ENCODE measurements at regions not wholly inside any gene's neighbourhood (a gene's known extent, or its start where the extent isn't known, plus 50 kb on each side); places are given as distances from the start of the nearest gene placed in this dataset.
A peak's percentile ranks its signal among the peaks of the same experiment; 100 is the strongest.
"Not testable (repeated sequence)": the region's sequence is repeated elsewhere in the genome, so short reads cannot be mapped to it uniquely, and the experiment has no call there.

GRCh38 chr5:67941614-67942401, 273.7 kb upstream of the PIK3R1 start:
- no peak for DNase-seq (ENCODE audit: low spot score)

GRCh38 chr5:67935908-67936566, 279.5 kb upstream of the PIK3R1 start:
- no peak for DNase-seq (ENCODE audit: low spot score)

GRCh38 chr5:67934976-67935375, 280.6 kb upstream of the PIK3R1 start:
- no peak for DNase-seq (ENCODE audit: low spot score)

- DNase-seq (ENCODE audit: low spot score): no peak
These were observed 290.0 kb upstream of the PIK3R1 start for GRCh38 chr5:67925511-67925910.

GRCh38 chr5:67921004-67921601, 294.5 kb upstream of the PIK3R1 start:
- no peak for DNase-seq (ENCODE audit: low spot score)

GRCh38 chr5:67919532-67919931, 296.0 kb upstream of the PIK3R1 start:
- not testable (repeated sequence) for DNase-seq (ENCODE audit: low spot score)

GRCh38 chr5:67917561-67917960, 298.0 kb upstream of the PIK3R1 start:
- DNase-seq (ENCODE audit: low spot score): no peak

- no peak for DNase-seq (ENCODE audit: low spot score)
These were observed 305.0 kb upstream of the PIK3R1 start for GRCh38 chr5:67910546-67910945.

GRCh38 chr5:67908126-67908765, 307.3 kb upstream of the PIK3R1 start:
- DNase-seq (ENCODE audit: low spot score): no peak

GRCh38 chr5:67904366-67904765, 311.2 kb upstream of the PIK3R1 start:
- no peak for DNase-seq (ENCODE audit: low spot score)

GRCh38 chr5:67903656-67904055, 311.9 kb upstream of the PIK3R1 start:
- no peak for DNase-seq (ENCODE audit: low spot score)

- no peak for DNase-seq (ENCODE audit: low spot score)
These were observed 312.4 kb upstream of the PIK3R1 start for GRCh38 chr5:67903121-67903520.

GRCh38 chr5:67902497-67902830, 313.1 kb upstream of the PIK3R1 start:
- DNase-seq (ENCODE audit: low spot score): no peak

GRCh38 chr5:67901814-67902496, 313.6 kb upstream of the PIK3R1 start:
- no peak for DNase-seq (ENCODE audit: low spot score)

- no peak for DNase-seq (ENCODE audit: low spot score)
These were observed 315.0 kb upstream of the PIK3R1 start for GRCh38 chr5:67900514-67900913.

GRCh38 chr5:67897980-67898379, 317.6 kb upstream of the PIK3R1 start:
- DNase-seq (ENCODE audit: low spot score): no peak

- DNase-seq (ENCODE audit: low spot score): no peak
These were observed 318.1 kb upstream of the PIK3R1 start for GRCh38 chr5:67897431-67897830.

- DNase-seq (ENCODE audit: low spot score): peak; percentile 15
These were observed 318.6 kb upstream of the PIK3R1 start for GRCh38 chr5:67896930-67897313.

- peak; percentile 5 for DNase-seq (ENCODE audit: low spot score)
These were observed 319.1 kb upstream of the PIK3R1 start for GRCh38 chr5:67896311-67896929.

- DNase-seq (ENCODE audit: low spot score): not testable (repeated sequence)
These were observed 325.7 kb upstream of the PIK3R1 start for GRCh38 chr5:67889870-67890269.

- no peak for DNase-seq (ENCODE audit: low spot score)
These were observed 327.8 kb upstream of the PIK3R1 start for GRCh38 chr5:67887748-67888161.

GRCh38 chr5:67886761-67887160, 328.8 kb upstream of the PIK3R1 start:
- DNase-seq (ENCODE audit: low spot score): no peak
